ENCODE measurements at regions not wholly inside any gene's neighbourhood (a gene's known extent, or its start where the extent isn't known, plus 50 kb on each side); places are given as distances from the start of the nearest gene placed in this dataset.

DNA sequence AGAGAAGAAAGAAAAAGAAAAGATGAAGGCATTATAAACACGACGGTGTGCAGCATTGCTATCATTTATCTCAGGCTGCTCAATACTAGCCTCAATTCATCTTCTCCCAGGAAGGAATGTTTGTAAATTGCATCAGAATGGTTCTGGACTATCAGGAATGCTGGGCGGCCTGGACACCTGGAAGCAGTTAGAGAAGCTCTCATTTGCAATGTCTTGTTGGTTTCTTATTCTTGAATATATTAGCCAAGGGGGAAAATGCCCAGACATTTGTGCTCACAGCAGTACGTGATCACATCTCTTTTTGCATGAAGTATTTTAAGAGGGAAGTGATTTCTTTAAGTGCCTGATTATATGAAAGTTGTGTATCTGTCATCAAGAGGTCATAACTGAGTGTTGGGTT, 85.6 kb upstream of the IMMP2L start:
- TF ChIP-seq POLR2AphosphoS5 (IDR thresholded peaks at IDR 0.05; ENCODE audit: borderline replicate concordance, low read depth, low read length) (no peak; the same call in 1 of the 2 replicates), EZH2 (IDR thresholded peaks at IDR 0.05) (no peak), FOXP2 (optimal IDR thresholded peaks at IDR 0.05; ENCODE audit: control extremely low read depth, extremely low read length, insufficient read depth) (no peak)

All from SK-N-MC (cell line).